GM10266 (cell line): ENCODE measurements at regions not wholly inside any gene's neighbourhood (a gene's known extent, or its start where the extent isn't known, plus 50 kb on each side); places are given as distances from the start of the nearest gene placed in this dataset.

ENCODE experiments used
- DNase-seq: peaks from one replicate; pipeline ENCODE4 v3.0.0; 2012; ENCODE audit errors: extremely low spot score
- TF ChIP-seq, protein P1 (sequence below): IDR thresholded peaks from 2 replicates; pipeline ENCODE4 v1.5.1; 2012; ENCODE audit warnings: mild to moderate bottlenecking, low read depth; ENCODE audit not compliant: control insufficient read depth, insufficient read depth; ENCODE audit errors: missing control alignments

DNA sequence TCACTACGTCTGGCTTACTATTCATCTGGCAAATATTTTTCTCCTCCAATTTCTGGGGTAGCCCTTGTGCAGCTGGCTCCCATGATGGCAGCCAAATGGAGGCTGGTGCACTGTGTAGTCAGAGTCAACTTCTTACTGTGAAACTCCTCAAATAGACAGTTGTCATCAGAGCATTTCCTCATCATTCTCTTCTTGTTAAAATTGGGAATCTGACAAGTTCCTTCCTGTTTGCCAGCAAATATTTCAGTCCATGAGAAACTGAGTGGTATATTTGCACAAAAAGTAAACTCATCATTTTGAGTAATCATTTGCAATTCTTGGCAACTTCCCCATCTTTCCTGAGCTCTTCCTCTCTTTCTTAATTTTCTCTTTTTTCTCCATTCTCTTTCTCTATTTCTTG, 394.9 kb upstream of the RGS17 start:
- TF ChIP-seq, protein P1, sequence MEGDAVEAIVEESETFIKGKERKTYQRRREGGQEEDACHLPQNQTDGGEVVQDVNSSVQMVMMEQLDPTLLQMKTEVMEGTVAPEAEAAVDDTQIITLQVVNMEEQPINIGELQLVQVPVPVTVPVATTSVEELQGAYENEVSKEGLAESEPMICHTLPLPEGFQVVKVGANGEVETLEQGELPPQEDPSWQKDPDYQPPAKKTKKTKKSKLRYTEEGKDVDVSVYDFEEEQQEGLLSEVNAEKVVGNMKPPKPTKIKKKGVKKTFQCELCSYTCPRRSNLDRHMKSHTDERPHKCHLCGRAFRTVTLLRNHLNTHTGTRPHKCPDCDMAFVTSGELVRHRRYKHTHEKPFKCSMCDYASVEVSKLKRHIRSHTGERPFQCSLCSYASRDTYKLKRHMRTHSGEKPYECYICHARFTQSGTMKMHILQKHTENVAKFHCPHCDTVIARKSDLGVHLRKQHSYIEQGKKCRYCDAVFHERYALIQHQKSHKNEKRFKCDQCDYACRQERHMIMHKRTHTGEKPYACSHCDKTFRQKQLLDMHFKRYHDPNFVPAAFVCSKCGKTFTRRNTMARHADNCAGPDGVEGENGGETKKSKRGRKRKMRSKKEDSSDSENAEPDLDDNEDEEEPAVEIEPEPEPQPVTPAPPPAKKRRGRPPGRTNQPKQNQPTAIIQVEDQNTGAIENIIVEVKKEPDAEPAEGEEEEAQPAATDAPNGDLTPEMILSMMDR = no peak
- DNase-seq = no peak

DNA sequence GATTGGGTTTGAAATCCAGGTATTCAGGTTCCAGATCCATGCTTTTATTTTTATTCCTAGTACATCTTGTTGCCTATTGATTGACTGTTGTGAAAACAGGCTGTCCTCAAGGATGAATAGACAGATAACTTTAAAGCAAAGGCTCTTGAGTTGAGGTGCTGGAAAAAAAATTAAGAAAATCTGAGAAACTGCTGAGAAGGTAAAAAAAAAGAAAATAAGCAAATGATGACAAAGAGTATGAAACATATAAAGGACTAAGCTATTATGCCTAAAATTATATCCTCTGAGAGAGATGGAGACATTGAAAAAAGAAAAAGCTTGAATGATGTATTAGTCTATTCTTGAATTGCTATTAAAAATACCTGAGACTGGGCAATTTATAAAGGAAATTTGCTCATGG, 392.3 kb upstream of the RGS17 start:
- DNase-seq = no peak
- TF ChIP-seq, protein P1 = no peak

DNA sequence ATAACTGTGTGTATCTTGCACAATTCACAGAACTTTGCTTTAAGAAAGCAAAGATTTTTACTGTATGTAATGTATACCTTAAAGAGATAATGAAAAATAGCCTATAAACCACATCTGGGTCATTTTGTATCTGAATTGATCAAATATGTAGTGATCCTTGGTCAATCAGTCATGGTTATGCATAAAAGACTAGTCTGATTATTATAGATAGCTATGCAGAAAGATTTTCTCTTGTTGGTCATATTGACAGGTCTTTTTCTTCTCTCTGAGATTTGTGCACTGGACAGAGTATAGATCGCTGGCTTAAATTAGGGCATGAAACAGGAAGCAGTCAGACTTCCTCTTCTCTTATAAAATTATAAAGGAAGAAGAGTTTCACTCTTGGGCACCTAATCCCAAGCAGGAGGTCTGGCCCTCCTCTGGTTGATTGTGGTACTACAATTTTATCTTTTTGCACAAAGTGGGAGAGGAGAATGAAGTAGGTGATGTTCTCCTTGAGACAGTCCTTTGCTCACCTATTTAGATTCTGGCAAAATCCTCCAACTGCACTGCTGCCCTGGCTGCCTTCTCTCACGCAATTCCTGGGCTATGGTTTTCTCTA, 380.9 kb upstream of the RGS17 start:
- peak; percentile 10 for DNase-seq
- TF ChIP-seq, protein P1 = peak; percentile 50

DNA sequence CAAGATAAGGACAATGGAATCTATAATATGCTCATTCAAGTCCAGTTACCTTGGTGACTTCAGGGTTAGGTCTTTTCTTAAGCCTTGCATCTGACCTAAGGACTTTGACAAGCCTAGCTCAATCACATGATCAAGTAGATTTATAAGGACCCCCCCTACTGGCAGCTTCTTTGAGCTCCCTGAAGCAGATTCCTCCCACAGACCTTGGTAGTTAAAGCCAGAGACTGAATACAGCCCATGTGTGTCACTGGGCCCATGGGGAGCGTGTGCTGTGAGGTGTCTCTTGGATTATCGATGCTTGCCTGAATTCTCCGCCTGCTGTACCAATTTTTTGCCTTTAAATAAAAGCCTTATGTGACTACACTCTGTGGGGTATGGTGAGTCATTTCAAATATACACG, 372.7 kb upstream of the RGS17 start:
- TF ChIP-seq, protein P1 = no peak
- DNase-seq = no peak

DNA sequence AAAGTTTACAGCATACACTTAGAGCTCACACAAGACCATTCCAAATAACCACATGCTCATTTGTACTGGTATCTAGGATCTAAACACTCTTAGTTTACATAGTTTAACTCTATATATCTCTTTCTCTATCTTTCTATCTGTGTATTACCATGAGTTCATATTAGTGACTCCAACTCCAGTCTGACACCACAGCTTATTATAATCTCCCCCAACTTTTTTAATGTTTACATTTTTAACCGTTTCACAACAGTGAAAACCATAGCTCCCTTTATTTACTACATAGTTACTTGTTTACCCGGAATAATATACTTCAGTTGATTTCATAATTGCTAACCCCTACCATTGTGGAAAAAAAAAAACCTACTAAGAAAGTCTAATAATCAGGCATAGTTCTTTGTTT, 362.4 kb upstream of the RGS17 start:
- no peak for DNase-seq
- TF ChIP-seq, protein P1 = no peak

DNA sequence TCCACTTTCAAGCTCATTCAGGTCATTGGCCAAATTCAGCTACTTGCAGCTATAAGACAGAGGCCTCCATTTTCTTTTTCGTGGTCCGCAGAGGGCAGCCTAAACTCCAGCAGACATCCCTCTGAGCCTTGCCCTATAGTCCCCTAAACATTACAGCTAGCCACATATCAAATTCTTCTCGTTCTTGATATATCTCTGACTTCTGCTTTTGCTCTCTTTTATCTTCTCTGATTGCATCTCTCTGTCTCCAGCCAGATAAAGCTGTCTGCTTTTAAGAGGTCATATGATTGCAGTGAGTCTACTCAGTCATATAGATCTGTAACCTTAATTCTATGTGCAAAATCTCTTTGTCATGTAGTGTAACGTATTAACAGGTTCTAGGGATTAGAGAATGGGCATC, 358.4 kb upstream of the RGS17 start:
- TF ChIP-seq, protein P1 = no peak

DNA sequence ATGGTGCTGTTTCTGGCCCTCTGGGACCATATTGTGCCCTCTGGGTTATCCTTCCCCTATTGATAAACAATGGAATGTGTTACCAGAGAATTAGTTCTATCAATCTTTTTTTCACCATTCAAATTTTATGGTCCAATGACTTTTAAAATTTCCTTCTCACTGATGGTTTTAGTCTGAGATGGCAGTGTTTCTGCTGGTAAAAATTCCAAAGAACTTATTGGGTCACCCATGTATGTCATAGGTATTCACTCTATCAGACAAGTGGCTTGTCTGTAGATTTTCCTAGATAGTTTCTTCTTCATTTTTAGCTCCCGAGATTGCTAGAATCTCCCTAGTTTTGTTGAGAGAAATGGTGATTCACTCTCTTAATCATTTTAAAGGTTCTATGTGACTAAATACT, 357.2 kb upstream of the RGS17 start:
- no peak for DNase-seq
- TF ChIP-seq, protein P1 = no peak

More for the DNA sequence above, 358.4 kb upstream of the RGS17 start:
- DNase-seq = no peak
